GM21737 (cell line): ENCODE measurements at regions not wholly inside any gene's neighbourhood (a gene's known extent, or its start where the extent isn't known, plus 50 kb on each side); places are given as distances from the start of the nearest gene placed in this dataset.
"Not testable (repeated sequence)": the region's sequence is repeated elsewhere in the genome, so short reads cannot be mapped to it uniquely, and the experiment has no call there.

Experiments used
- ATAC-seq: cut with Tn5 transposase; IDR thresholded peaks from one replicate; pipeline ENCODE4 v1.9.1; 2021; ENCODE audit warnings: mild to moderate bottlenecking, moderate library complexity; ENCODE audit not compliant: unreplicated experiment

DNA sequence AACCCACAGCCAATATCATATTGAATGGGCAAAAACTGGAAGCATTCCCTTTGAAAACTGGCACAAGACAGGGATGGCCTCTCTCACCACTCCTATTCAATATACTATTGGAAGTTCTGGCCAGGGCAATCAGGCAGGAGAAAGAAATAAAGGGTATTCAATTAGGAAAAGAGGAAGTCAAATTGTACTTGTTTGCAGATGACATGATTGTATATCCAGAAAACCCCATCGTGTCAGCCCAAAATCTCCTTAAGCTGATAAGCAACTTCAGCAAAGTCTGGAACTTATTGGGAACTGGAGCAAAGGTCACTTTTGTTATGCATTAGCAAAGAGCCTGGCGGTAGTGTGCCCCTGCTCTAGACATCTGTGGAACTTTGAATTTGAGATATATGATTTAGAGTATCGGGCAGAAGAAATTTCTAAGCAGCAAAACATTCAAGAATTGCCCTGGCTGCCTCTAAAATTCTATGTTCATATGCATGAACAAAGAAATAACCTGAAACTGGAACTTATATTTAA, 53.4 kb upstream of the PSMA1 start:
- not testable (repeated sequence) for ATAC-seq

DNA sequence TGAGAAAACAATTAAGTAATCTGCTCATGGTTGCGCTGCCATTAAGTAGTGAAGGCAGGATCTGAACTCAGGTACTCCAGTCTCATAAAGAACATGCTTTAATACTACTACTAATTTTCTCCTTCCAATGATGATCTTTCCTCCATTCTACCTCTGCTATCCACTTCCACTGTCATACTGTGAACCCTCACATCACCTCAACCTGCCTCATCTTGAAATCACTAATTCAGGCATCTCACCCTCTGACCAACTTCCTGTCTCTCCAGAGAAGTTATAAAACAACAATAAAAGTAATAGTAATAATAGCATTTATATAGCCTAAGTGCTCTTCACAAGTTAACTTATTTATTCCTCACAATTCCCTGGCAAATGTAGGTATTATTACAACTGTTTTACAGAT, 57.1 kb upstream of the PSMA1 start:
- ATAC-seq, result no peak

DNA sequence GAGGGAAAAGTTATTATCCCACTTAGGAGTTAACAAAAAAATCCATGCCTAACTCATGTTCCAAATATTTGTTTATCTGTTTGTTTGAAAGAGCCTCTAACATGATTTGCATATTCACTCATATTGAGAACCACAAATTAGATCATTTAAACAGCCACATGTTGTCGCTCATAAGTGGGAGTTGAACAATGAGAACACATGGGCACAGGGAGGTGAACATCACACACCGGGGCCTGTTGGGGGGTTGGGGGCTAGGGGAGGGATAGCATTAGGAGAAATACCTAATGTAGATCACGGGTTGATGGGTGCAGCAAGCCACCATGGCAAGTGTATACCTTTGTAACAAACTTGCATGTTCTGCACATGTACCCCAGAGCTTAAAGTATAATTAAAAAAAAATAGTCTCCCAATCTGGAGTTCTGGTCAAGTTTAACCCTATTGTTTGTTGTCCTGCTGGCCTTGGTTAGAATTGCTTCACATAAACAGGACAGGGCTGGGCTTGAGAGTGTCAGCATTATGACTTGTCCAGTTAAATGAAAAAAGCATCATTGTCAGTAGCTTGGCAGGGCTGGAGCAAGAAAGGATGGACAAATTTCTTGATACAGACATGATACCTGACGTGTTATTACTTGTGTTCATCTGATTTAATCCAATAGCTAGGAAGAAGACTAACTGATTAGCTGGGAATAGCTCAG, 57.8 kb upstream of the PSMA1 start:
- peak; percentile 11 for ATAC-seq

DNA sequence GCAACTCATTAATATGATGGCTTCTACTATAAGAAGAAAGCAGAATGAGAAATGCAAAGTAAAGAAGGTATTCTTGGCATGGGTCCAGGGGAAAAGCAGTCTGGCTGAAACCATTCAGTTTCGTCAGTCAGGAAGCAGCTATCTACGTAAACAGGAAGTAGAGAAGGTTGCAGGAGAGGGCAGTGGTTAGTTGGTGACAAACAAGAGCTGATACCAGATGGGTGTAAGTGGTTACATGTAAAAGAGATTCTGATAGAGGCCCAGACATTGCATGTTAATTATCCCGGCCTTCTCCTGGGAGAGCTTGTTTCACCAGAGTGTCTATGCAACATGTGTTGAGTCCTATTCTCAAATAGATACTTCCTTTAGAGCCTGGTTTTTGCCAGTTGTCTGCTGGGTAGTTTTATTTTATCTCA, 58.4 kb upstream of the PSMA1 start:
- ATAC-seq, result peak; percentile 98

DNA sequence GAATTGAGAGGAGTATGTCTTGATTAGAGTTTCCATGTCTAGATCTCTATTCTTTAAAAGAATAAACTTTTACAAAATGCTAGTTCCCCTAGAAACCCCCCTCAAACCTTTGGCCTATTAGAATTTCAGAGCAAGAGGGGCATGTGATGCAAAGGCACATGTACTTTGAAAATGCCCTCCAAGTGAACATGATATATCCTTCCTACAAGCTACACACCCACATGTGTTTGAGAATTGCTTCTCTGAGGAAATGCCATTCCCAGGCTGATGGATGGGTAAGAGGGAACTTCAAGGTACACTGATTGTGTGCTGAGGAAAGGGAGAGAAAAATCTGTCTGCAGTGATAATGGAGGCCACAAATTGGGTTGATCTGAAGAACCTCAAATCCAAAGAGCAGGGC, 59.5 kb upstream of the PSMA1 start:
- ATAC-seq, result no peak

- no peak for ATAC-seq
Observed at GRCh38 chr11:14582793-14583192, 60.8 kb upstream of the PDE3B start.

GRCh38 chr11:14583252-14584034, 60.2 kb upstream of the PDE3B start:
- no peak for ATAC-seq

DNA sequence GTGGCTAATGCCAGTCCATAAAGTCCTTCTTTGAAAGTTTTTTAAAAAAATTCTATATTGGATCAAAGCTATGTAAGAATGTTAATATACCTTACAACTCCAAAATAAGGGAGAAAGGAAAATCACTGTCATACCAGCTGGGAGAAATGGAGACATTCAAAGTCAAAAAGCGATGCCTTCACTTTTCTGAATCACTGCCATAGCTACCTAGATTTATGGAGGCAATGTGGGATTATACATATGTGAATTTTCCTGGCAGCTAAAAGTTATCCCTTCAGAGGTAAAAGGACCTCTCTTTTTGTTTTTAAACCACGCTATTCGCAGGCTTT, 59.6 kb upstream of the PDE3B start:
- no peak for ATAC-seq

- ATAC-seq, result no peak
Observed at GRCh38 chr11:14584595-14584994, 59.0 kb upstream of the PDE3B start.

DNA sequence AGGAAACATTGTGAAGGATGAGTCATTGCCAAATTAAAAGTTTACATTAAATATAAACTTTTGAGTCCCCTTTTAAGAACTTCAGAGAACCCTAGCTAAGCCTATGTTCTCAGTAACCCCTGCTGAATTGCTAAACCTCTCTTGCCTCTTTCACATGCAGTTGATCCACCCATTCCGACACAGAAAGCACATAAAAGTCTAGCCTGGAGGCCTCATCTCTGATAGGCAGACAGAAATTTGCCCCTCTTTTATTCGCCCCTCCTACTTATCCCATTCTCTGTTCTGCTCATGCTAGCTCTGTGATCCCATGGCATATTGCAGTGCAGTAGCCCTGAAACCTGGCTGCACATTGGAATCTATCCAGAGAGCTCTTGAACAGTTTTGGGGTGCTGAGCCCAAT, 58.2 kb upstream of the PDE3B start:
- no peak for ATAC-seq

DNA sequence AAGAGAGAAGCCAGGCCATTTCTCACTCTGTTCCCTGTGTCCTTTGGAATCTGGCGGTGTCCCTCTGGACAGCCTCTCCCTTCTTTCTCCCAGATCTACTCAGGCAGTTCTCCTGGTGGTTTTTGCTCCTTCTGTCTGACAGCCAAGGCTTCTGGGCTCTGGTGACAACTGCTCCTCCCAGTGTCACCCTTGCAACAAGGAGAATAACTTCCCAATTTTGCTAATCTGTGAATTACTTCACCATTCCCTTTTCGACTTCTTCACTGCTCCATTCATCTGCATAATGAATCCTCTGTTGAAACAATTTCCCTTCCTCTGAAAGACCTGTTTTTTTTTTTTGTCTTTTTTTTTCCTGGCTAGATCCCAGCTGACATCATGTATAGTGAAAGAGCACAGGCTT, 56.3 kb upstream of the PDE3B start:
- no peak for ATAC-seq

DNA sequence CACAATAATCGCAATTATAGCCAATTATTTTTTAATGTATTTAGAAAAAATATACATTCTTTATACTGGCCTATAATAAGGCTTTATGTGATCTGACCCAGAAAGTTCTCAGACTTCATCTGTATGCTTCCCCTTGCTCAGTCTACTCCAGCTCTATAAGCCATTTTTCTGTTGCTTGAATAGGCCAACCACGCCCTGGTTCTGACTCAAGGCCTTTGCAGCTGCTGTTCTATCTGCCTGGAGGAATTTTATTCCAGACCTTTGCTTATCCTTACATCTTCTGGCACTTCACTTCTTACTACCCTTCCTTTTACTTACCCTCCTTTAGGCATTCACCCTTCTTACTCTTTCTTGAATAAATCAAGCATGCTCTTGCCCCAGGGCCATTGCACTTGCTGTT, 54.9 kb upstream of the PDE3B start:
- no peak for ATAC-seq

DNA sequence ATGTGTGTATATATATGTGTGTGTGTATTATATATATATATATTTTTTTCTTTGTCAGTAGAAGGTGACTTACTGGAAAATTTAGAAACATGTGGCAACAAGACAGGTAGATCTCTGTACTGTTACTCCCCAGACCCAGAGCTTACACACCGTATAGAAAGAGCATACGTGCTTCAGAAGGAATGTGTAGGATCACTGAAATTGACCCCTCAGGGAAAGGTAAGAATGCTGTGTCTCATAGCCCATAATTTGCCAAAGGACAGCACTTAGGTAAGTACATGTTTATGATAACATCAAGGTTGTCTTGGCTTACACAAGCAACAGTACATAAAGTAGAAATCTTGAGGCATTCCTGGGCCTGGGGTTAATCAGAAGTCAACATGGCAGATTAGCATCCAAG, 54.2 kb upstream of the PDE3B start:
- no peak for ATAC-seq

GRCh38 chr11:14591046-14591445, 52.6 kb upstream of the PDE3B start:
- ATAC-seq, result not testable (repeated sequence)

DNA sequence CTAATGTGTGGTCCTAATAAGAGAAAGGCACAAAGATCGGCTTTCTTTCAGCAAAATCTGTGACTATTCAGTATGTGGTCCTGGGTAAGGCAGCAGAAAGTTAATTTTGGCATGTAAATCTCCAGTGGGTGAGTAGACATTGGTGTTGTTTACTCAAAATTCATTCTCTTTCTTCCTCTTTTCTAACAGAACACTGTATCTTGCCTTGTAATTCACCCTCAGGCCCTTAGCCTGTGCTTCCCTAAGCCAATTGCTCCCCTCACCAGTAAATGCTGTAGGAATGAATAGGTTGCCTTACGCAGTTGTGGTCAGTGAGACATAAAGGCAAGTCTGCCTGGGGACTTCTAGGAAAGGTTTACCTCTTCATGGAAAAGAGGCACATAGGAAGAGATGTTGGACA, 49.9 kb upstream of the PDE3B start:
- ATAC-seq, result no peak
